H9 (cell line): ENCODE measurements at regions not wholly inside any gene's neighbourhood (a gene's known extent, or its start where the extent isn't known, plus 50 kb on each side); places are given as distances from the start of the nearest gene placed in this dataset.

Experiments used
- DNase-seq: peaks from one replicate; pipeline ENCODE4 v3.0.0-alpha.2; 2017
- H2AFZ ChIP-seq: one replicate; pipeline ENCODE4 v1.6.1; 2013; ENCODE audit warnings: mild to moderate bottlenecking, low read length, control low read depth, moderate library complexity
- H2AK5ac ChIP-seq: 2 replicates; pipeline ENCODE4 v1.6.1; 2013; ENCODE audit warnings: low read length, control low read depth, mixed read lengths; ENCODE audit not compliant: insufficient read length
- H2BK120ac ChIP-seq: one replicate; pipeline ENCODE4 v1.6.1; 2013; ENCODE audit warnings: low read depth, mild to moderate bottlenecking, low read length, control low read depth, inconsistent platforms; ENCODE audit not compliant: poor library complexity, severe bottlenecking
- H2BK12ac ChIP-seq: 2 replicates; pipeline ENCODE4 v1.6.1; 2013; ENCODE audit warnings: low read length, control low read depth, mixed read lengths, low read depth; ENCODE audit not compliant: insufficient read length
- H2BK15ac ChIP-seq: 2 replicates; pipeline ENCODE4 v1.6.1; 2013; ENCODE audit warnings: low read depth, low read length, control low read depth
- H2BK20ac ChIP-seq: one replicate; pipeline ENCODE4 v1.6.1; 2013; ENCODE audit warnings: low read depth, mild to moderate bottlenecking, low read length, control low read depth, inconsistent platforms; ENCODE audit not compliant: poor library complexity, severe bottlenecking
- H2BK5ac ChIP-seq: 2 replicates; pipeline ENCODE4 v1.6.1; 2013; ENCODE audit warnings: low read length, control low read depth, mixed read lengths; ENCODE audit not compliant: insufficient read length
- H3K14ac ChIP-seq: 2 replicates; pipeline ENCODE4 v1.6.1; 2013; ENCODE audit warnings: low read length, control low read depth; ENCODE audit not compliant: insufficient read depth
- H3K18ac ChIP-seq: 2 replicates; pipeline ENCODE4 v1.6.1; 2013; ENCODE audit warnings: low read depth, mild to moderate bottlenecking, mixed read lengths, low read length, control low read depth; ENCODE audit not compliant: insufficient read length
- H3K23ac ChIP-seq: 2 replicates; pipeline ENCODE4 v1.6.1; 2013; ENCODE audit warnings: low read length, control low read depth, mixed read lengths, low read depth; ENCODE audit not compliant: insufficient read length
- H3K23me2 ChIP-seq: 2 replicates; pipeline ENCODE4 v1.6.1; 2013; ENCODE audit warnings: low read depth, mild to moderate bottlenecking, mixed read lengths, low read length, control low read depth; ENCODE audit not compliant: insufficient read length, poor library complexity, severe bottlenecking
- H3K27ac ChIP-seq: 2 replicates; pipeline ENCODE4 v1.5.1; 2013; ENCODE audit warnings: low read length, control low read depth, mixed read lengths, low read depth; ENCODE audit not compliant: insufficient read length
- H3K27me3 ChIP-seq: 2 replicates; pipeline ENCODE4 v1.6.1; 2013; ENCODE audit warnings: low read length, control low read depth, inconsistent platforms; ENCODE audit not compliant: insufficient read depth
- H3K4ac ChIP-seq: 2 replicates; pipeline ENCODE4 v1.6.1; 2013; ENCODE audit warnings: low read depth, mild to moderate bottlenecking, control low read depth, inconsistent platforms, low read length, moderate library complexity
- H3K4me1 ChIP-seq: 2 replicates; pipeline ENCODE4 v1.6.1; 2013; ENCODE audit warnings: low read length, control low read depth, inconsistent platforms; ENCODE audit not compliant: insufficient read depth
- H3K4me2 ChIP-seq: 2 replicates; pipeline ENCODE4 v1.6.1; 2013; ENCODE audit warnings: low read length, control low read depth, mixed read lengths; ENCODE audit not compliant: insufficient read length, insufficient read depth
- H3K56ac ChIP-seq: 2 replicates; pipeline ENCODE4 v1.6.1; 2013; ENCODE audit warnings: low read depth, mild to moderate bottlenecking, mixed read lengths, low read length, control low read depth; ENCODE audit not compliant: insufficient read length
- H3K79me1 ChIP-seq: 2 replicates; pipeline ENCODE4 v1.6.1; 2013; ENCODE audit warnings: low read depth, mild to moderate bottlenecking, moderate library complexity, low read length, control low read depth, inconsistent platforms; ENCODE audit not compliant: insufficient read depth, poor library complexity, severe bottlenecking
- H3K79me2 ChIP-seq: 2 replicates; pipeline ENCODE4 v1.6.1; 2013; ENCODE audit warnings: low read length, control low read depth, inconsistent platforms; ENCODE audit not compliant: insufficient read depth
- H3K9ac ChIP-seq: 2 replicates; pipeline ENCODE4 v1.6.1; 2013; ENCODE audit warnings: low read length, control low read depth, mixed read lengths; ENCODE audit not compliant: insufficient read length; ENCODE audit errors: extremely low read depth
- H3K9me3 ChIP-seq: one replicate; pipeline ENCODE4 v1.6.1; 2013; ENCODE audit warnings: low read depth, low read length, inconsistent platforms; ENCODE audit not compliant: control insufficient read depth
- H3T11ph ChIP-seq: one replicate; pipeline ENCODE4 v1.6.1; 2013; ENCODE audit warnings: mild to moderate bottlenecking, low read length, control low read depth, inconsistent platforms
- H4K20me1 ChIP-seq: one replicate; pipeline ENCODE4 v1.6.1; 2013; ENCODE audit not compliant: control insufficient read depth, insufficient read length, insufficient read depth
- H4K5ac ChIP-seq: 2 replicates; pipeline ENCODE4 v1.6.1; 2013; ENCODE audit warnings: low read depth, mild to moderate bottlenecking, mixed read lengths, low read length, control low read depth; ENCODE audit not compliant: insufficient read length
- H4K8ac ChIP-seq: replicated peaks from 2 replicates; pipeline ENCODE4 v1.6.1; 2013; ENCODE audit warnings: low read length, control low read depth, mixed read lengths, low read depth; ENCODE audit not compliant: insufficient read length
- H4K91ac ChIP-seq: 2 replicates; pipeline ENCODE4 v1.6.1; 2013; ENCODE audit warnings: low read depth, mild to moderate bottlenecking, moderate library complexity, mixed read lengths, low read length, control low read depth; ENCODE audit not compliant: insufficient read length
- H3K27ac Mint-ChIP-seq, 3 experiments: 2 replicates in 2 of 3; 3 replicates in 1 of 3; pipeline ENCODE4 v1.8.0; 2020 to 2021; ENCODE audit warnings: mixed read lengths in 3 of 3, mild to moderate bottlenecking in 1 of 3, moderate library complexity in 1 of 3
- H3K27me3 Mint-ChIP-seq: 2 replicates; pipeline ENCODE4 v1.8.0; 2021; ENCODE audit warnings: low read depth, mild to moderate bottlenecking, moderate library complexity, mixed read lengths
- H3K36me3 Mint-ChIP-seq, 3 experiments: 2 replicates in 2 of 3; 3 replicates in 1 of 3; pipeline ENCODE4 v1.8.0; 2020 to 2021; ENCODE audit warnings: low read depth in 3 of 3, mixed read lengths in 3 of 3; ENCODE audit not compliant: insufficient read depth in 1 of 3
- H3K4me1 Mint-ChIP-seq, 2 experiments: 2 replicates each; pipeline ENCODE4 v1.8.0; 2020; ENCODE audit warnings: mixed read lengths in 2 of 2
- H3K4me3 Mint-ChIP-seq, 2 experiments: 2 replicates in 1 of 2; 3 replicates in 1 of 2; pipeline ENCODE4 v1.8.0; 2020 to 2021; ENCODE audit warnings: mild to moderate bottlenecking in 2 of 2, mixed read lengths in 2 of 2, moderate library complexity in 1 of 2
- H3K9me3 Mint-ChIP-seq, 2 experiments: 2 replicates in 1 of 2; 3 replicates in 1 of 2; pipeline ENCODE4 v1.8.0; 2020; ENCODE audit warnings: mild to moderate bottlenecking in 2 of 2, mixed read lengths in 2 of 2, moderate library complexity in 1 of 2
- WGBS: extraction: QIAGEN DNeasy Blood & Tissue Kit; methylation state at CpG from one replicate; pipeline ENCODE4 v1.1.7; 2013; ENCODE audit warnings: missing lambda C conversion rate, low lambda C conversion rate, mixed read lengths; ENCODE audit not compliant: insufficient read length; ENCODE audit errors: extremely low coverage; 5-methylcytosine and 5-hydroxymethylcytosine counted together
- TF ChIP-seq, protein P1 (sequence below): fragments of 200-600 bp; sonication (generic); conservative IDR thresholded peaks from 3 replicates; pipeline ENCODE4 v1.8.0; 2021; ENCODE audit warnings: antibody characterized with exemption, mild to moderate bottlenecking

DNA sequence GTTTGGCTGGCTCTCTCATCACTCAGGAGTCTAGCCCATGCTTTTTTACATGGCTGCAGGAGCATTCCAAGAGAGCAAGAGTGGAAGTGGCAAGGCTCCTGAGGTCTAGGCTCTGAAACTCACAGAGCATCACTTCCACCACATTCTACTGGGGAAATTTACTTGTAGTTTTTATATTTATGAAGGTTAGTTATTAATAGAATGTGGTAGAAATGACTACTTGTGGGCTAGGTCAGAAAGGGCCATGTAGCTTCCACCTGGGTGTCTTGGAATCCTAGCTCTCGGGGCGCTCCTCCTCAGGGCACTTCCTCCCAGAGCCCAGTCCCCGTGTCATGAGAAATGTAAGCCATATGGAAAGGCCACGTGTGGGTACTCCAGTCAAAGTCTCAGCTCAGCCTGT, 127.0 kb upstream of the CASK start:
- H4K5ac ChIP-seq: no peak overlapping the region
- H2AFZ ChIP-seq: no peak overlapping the region
- no peak overlapping the region for H4K91ac ChIP-seq
- no peak overlapping the region for H2BK20ac ChIP-seq
- no peak overlapping the region for H3K27ac ChIP-seq
- TF ChIP-seq, protein P1, sequence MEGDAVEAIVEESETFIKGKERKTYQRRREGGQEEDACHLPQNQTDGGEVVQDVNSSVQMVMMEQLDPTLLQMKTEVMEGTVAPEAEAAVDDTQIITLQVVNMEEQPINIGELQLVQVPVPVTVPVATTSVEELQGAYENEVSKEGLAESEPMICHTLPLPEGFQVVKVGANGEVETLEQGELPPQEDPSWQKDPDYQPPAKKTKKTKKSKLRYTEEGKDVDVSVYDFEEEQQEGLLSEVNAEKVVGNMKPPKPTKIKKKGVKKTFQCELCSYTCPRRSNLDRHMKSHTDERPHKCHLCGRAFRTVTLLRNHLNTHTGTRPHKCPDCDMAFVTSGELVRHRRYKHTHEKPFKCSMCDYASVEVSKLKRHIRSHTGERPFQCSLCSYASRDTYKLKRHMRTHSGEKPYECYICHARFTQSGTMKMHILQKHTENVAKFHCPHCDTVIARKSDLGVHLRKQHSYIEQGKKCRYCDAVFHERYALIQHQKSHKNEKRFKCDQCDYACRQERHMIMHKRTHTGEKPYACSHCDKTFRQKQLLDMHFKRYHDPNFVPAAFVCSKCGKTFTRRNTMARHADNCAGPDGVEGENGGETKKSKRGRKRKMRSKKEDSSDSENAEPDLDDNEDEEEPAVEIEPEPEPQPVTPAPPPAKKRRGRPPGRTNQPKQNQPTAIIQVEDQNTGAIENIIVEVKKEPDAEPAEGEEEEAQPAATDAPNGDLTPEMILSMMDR: no peak
- Mint-ChIP-seq H3K27ac (no peak overlapping the region), H3K36me3 (no peaks in the 10 kb centered on the region; a peak in 4 of 7 replicates), H3K4me1 (no peaks in the 10 kb centered on the region), H3K9me3 (peaks cover 39 to 44% of the 10 kb centered on the region in 2 experiments), H3K4me3 (no peak overlapping the region), H3K27me3 (no peaks in the 10 kb centered on the region)
- no peak overlapping the region for H3T11ph ChIP-seq
- H3K79me2 ChIP-seq: no peaks in the 10 kb centered on the region
- no peak overlapping the region; the same call in 1 of the 2 replicates for H3K14ac ChIP-seq
- H4K8ac ChIP-seq: no peak overlapping the region
- no peak overlapping the region for H3K23ac ChIP-seq
- no peak overlapping the region for H3K4me2 ChIP-seq
- no peak overlapping the region for H3K4ac ChIP-seq
- no peaks in the 10 kb centered on the region for H3K23me2 ChIP-seq
- no peaks in the 10 kb centered on the region for H4K20me1 ChIP-seq
- no peak overlapping the region for H2BK120ac ChIP-seq
- H2BK15ac ChIP-seq: no peak overlapping the region
- no peak overlapping the region for H2BK12ac ChIP-seq
- no peak overlapping the region for H3K9ac ChIP-seq
- H2BK5ac ChIP-seq: no peak overlapping the region
- H2AK5ac ChIP-seq: no peak overlapping the region
- H3K56ac ChIP-seq: no peak overlapping the region
- H3K18ac ChIP-seq: no peak overlapping the region
- no peaks in the 10 kb centered on the region for H3K27me3 ChIP-seq
- DNase-seq: no peak
- H3K9me3 ChIP-seq: no peaks in the 10 kb centered on the region
- no CpG with 5 or more reads among the region's 4 CpGs for WGBS
- no peaks in the 10 kb centered on the region for H3K79me1 ChIP-seq
- no peaks in the 10 kb centered on the region for H3K4me1 ChIP-seq
